ENCODE measurements at regions not wholly inside any gene's neighbourhood (a gene's known extent, or its start where the extent isn't known, plus 50 kb on each side); places are given as distances from the start of the nearest gene placed in this dataset.
A peak's percentile ranks its signal among the peaks of the same experiment; 100 is the strongest.

GRCh38 chr1:218683242-218683641 lies 338.1 kb downstream of the TGFB2 start:
- no peaks in the 10 kb centered on the region for H3K36me3 ChIP-seq (ENCODE audit: low read depth, low read length)
- H3F3A ChIP-seq (ENCODE audit: low read length, unreplicated experiment) = no peaks in the 10 kb centered on the region
- BruUV-seq (replicated peaks) = no TSS peak
- H3K4me3 ChIP-seq (ENCODE audit: low read length) = no peak overlapping the region
- intact Hi-C loops (cut with micrococcal nuclease) = loop anchor here (1.0 to 10.0 kb wide), 4 partner anchors 384 to 1132 kb away; no protein-coding TSS in a partner anchor
- no peaks in the 10 kb centered on the region for H3K9me3 ChIP-seq (ENCODE audit: low read length)
- no peak overlapping the region for H2AFZ ChIP-seq (ENCODE audit: low read length)
- no peak for TF ChIP-seq EZH2phosphoT487 (IDR thresholded peaks at IDR 0.05; ENCODE audit: borderline replicate concordance, low read length)
- TF ChIP-seq EZH2 (IDR thresholded peaks at IDR 0.05; ENCODE audit: low read length, unreplicated experiment) = no peak
- peak; percentile 53 for TF ChIP-seq CTCF (conservative IDR thresholded peaks at IDR 0.05; ENCODE audit: low read depth, low read length)
- H3K27me3 ChIP-seq (ENCODE audit: low read length) = no peaks in the 10 kb centered on the region
- no peak overlapping the region for H3K27ac ChIP-seq (ENCODE audit: low read length)
- ATAC-seq = peak; percentile 69
- H3K4me1 ChIP-seq (ENCODE audit: insufficient read depth, low read length) = peaks cover 7% of the 10 kb centered on the region; the same call in 1 of the 2 replicates
- H3K9me2 ChIP-seq (replicated peaks; ENCODE audit: low read length) = 0 out of 2 replicates have a peak, but pooled peaks cover 7% of the 10 kb centered on the region
- ChIA-PET POLR2A (ENCODE audit: unreplicated experiment) (no interaction called here), CTCF (interaction anchor here (0.6 kb wide), 1 partner anchor 384 kb away, joined by 3 read pairs; no protein-coding TSS in a partner anchor)
- peak; percentile 46 for DNase-seq
- H3K4me2 ChIP-seq (ENCODE audit: low read length) = no peak overlapping the region
- H3K79me2 ChIP-seq (ENCODE audit: low read length) = no peaks in the 10 kb centered on the region
- H4K20me1 ChIP-seq (ENCODE audit: low read length) = no peaks in the 10 kb centered on the region
- H3K9ac ChIP-seq (ENCODE audit: low read length) = no peak overlapping the region

- H3F3A ChIP-seq (ENCODE audit: low read length, unreplicated experiment) = no peaks in the 10 kb centered on the region
- peaks cover 7% of the 10 kb centered on the region; the same call in 1 of the 2 replicates for H3K4me1 ChIP-seq (ENCODE audit: insufficient read depth, low read length)
- H3K4me2 ChIP-seq (ENCODE audit: low read length) = no peak overlapping the region
- no peak overlapping the region for H3K27ac ChIP-seq (ENCODE audit: low read length)
- ATAC-seq (peak; percentile 84), DNase-seq (peak; percentile 82)
- no peak overlapping the region for H3K4me3 ChIP-seq (ENCODE audit: low read length)
- 0 out of 2 replicates have a peak, but pooled peaks cover 7% of the 10 kb centered on the region for H3K9me2 ChIP-seq (replicated peaks; ENCODE audit: low read length)
- H3K79me2 ChIP-seq (ENCODE audit: low read length) = no peaks in the 10 kb centered on the region
- H4K20me1 ChIP-seq (ENCODE audit: low read length) = no peaks in the 10 kb centered on the region
- ChIA-PET POLR2A (ENCODE audit: unreplicated experiment) (no interaction called here), CTCF (interaction anchor here (0.6 kb wide), 2 partner anchors 381 to 877 kb away, joined by 3 to 6 read pairs; no protein-coding TSS in a partner anchor)
- H3K9ac ChIP-seq (ENCODE audit: low read length) = no peak overlapping the region
- TF ChIP-seq EZH2 (IDR thresholded peaks at IDR 0.05; ENCODE audit: low read length, unreplicated experiment) = no peak
- no peak for TF ChIP-seq EZH2phosphoT487 (IDR thresholded peaks at IDR 0.05; ENCODE audit: borderline replicate concordance, low read length)
- no peak for TF ChIP-seq CTCF (conservative IDR thresholded peaks at IDR 0.05; ENCODE audit: low read depth, low read length)
- no peaks in the 10 kb centered on the region for H3K27me3 ChIP-seq (ENCODE audit: low read length)
- H2AFZ ChIP-seq (ENCODE audit: low read length) = no peak overlapping the region
- no peaks in the 10 kb centered on the region for H3K36me3 ChIP-seq (ENCODE audit: low read depth, low read length)
- no TSS peak for BruUV-seq (replicated peaks)
- intact Hi-C loops (cut with micrococcal nuclease) = loop anchor here (2.0 to 10.0 kb wide), 3 partner anchors 253 to 1129 kb away; partner anchors contain the start of gene LYPLAL1
- no peaks in the 10 kb centered on the region for H3K9me3 ChIP-seq (ENCODE audit: low read length)
These were observed 341.1 kb downstream of the TGFB2 start for GRCh38 chr1:218686258-218686657.

- intact Hi-C loops (cut with micrococcal nuclease) = loop anchor here (2.0 to 10.0 kb wide), 3 partner anchors 252 to 1128 kb away; partner anchors contain the start of gene LYPLAL1
- no peak overlapping the region for H3K4me2 ChIP-seq (ENCODE audit: low read length)
- H3K9me2 ChIP-seq (replicated peaks; ENCODE audit: low read length) = 0 out of 2 replicates have a peak, but pooled peaks cover 5% of the 10 kb centered on the region
- no peak overlapping the region for H3K9ac ChIP-seq (ENCODE audit: low read length)
- ATAC-seq (no peak), DNase-seq (no peak)
- H3K36me3 ChIP-seq (ENCODE audit: low read depth, low read length) = no peaks in the 10 kb centered on the region
- H2AFZ ChIP-seq (ENCODE audit: low read length) = no peak overlapping the region
- H3K9me3 ChIP-seq (ENCODE audit: low read length) = no peaks in the 10 kb centered on the region
- H3K27me3 ChIP-seq (ENCODE audit: low read length) = no peaks in the 10 kb centered on the region
- H3K27ac ChIP-seq (ENCODE audit: low read length) = no peak overlapping the region
- BruUV-seq (replicated peaks) = no TSS peak
- no peaks in the 10 kb centered on the region for H4K20me1 ChIP-seq (ENCODE audit: low read length)
- H3K79me2 ChIP-seq (ENCODE audit: low read length) = no peaks in the 10 kb centered on the region
- no peak overlapping the region for H3K4me3 ChIP-seq (ENCODE audit: low read length)
- TF ChIP-seq CTCF (conservative IDR thresholded peaks at IDR 0.05; ENCODE audit: low read depth, low read length) = no peak
- no peak for TF ChIP-seq EZH2phosphoT487 (IDR thresholded peaks at IDR 0.05; ENCODE audit: borderline replicate concordance, low read length)
- no peak for TF ChIP-seq EZH2 (IDR thresholded peaks at IDR 0.05; ENCODE audit: low read length, unreplicated experiment)
- ChIA-PET POLR2A (ENCODE audit: unreplicated experiment) (no interaction called here), CTCF (interaction anchor here (0.6 kb wide), 2 partner anchors 380 to 876 kb away, joined by 3 to 6 read pairs; no protein-coding TSS in a partner anchor)
- no peaks in the 10 kb centered on the region for H3F3A ChIP-seq (ENCODE audit: low read length, unreplicated experiment)
- H3K4me1 ChIP-seq (ENCODE audit: insufficient read depth, low read length) = peaks cover 7% of the 10 kb centered on the region; the same call in 1 of the 2 replicates
These were observed 341.6 kb downstream of the TGFB2 start for GRCh38 chr1:218686761-218687160.
